Esophagus muscularis mucosa (tissue), 3 donors: ENCODE measurements at regions not wholly inside any gene's neighbourhood (a gene's known extent, or its start where the extent isn't known, plus 50 kb on each side); places are given as distances from the start of the nearest gene placed in this dataset.
"Not testable (repeated sequence)": the region's sequence is repeated elsewhere in the genome, so short reads cannot be mapped to it uniquely, and the experiment has no call there.

Experiments used
- CTCF ChIP-seq, 3 experiments: fragments of 200-600 bp in 2 of 3; fragments of 450-650 bp in 1 of 3; sonication (generic) in 2 of 3; IDR thresholded peaks; one replicate each; pipeline ENCODE4 v1.5.1; 2017 to 2019; ENCODE audit warnings: antibody characterized with exemption in 3 of 3, mild to moderate bottlenecking in 2 of 3, moderate library complexity in 1 of 3
- POLR2A ChIP-seq: fragments of 450-650 bp; IDR thresholded peaks from one replicate; pipeline ENCODE4 v1.6.1; 2017; ENCODE audit warnings: antibody characterized with exemption, moderate library complexity, mild to moderate bottlenecking, low read depth

- TF ChIP-seq CTCF (IDR thresholded peaks at IDR 0.05); POLR2A: not testable (repeated sequence)
Observed at GRCh38 chr1:206297145-206298031, 94.0 kb downstream of the SRGAP2 start.
